Keratinocyte (primary cell): ENCODE measurements at regions not wholly inside any gene's neighbourhood (a gene's known extent, or its start where the extent isn't known, plus 50 kb on each side); places are given as distances from the start of the nearest gene placed in this dataset.

Source experiments
- EZH2 ChIP-seq: IDR thresholded peaks from one replicate; pipeline ENCODE4 v1.6.1; 2012; ENCODE audit warnings: inconsistent platforms, mild to moderate bottlenecking, low read length, moderate library complexity
- TF ChIP-seq, protein P1 (sequence below), 3 experiments: IDR thresholded peaks in 1 of 3; conservative IDR thresholded peaks in 1 of 3; optimal IDR thresholded peaks in 1 of 3; 2 replicates in 2 of 3; 3 replicates in 1 of 3; pipeline versions ENCODE3 to v1.5.1; 2011; ENCODE audit warnings: low read length in 3 of 3, mild to moderate bottlenecking in 3 of 3, moderate library complexity in 2 of 3, control low read depth in 1 of 3, inconsistent platforms in 1 of 3; ENCODE audit not compliant: insufficient read depth in 2 of 3; ENCODE audit errors: extremely low read depth in 1 of 3

DNA sequence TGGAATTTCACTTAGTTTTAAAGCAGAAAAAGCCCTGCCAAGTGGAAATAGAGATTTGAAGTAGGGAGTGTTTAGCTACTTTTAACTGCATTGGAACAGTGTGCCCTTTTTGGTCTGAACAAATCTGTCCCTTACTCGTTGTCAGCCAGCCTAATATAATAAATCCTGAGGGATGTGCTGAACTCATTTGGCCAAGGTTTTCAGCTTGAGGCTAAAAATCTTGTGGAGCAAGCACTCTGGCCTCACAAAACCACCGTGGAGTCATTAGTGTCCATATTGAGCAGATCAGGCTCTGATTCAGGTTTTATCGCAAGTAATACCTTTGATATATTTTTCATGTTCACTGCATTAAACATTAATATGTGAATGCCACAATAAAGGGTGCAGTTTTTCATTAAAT, 383.5 kb downstream of the FRK start:
- no peak for TF ChIP-seq EZH2
- TF ChIP-seq, protein P1, sequence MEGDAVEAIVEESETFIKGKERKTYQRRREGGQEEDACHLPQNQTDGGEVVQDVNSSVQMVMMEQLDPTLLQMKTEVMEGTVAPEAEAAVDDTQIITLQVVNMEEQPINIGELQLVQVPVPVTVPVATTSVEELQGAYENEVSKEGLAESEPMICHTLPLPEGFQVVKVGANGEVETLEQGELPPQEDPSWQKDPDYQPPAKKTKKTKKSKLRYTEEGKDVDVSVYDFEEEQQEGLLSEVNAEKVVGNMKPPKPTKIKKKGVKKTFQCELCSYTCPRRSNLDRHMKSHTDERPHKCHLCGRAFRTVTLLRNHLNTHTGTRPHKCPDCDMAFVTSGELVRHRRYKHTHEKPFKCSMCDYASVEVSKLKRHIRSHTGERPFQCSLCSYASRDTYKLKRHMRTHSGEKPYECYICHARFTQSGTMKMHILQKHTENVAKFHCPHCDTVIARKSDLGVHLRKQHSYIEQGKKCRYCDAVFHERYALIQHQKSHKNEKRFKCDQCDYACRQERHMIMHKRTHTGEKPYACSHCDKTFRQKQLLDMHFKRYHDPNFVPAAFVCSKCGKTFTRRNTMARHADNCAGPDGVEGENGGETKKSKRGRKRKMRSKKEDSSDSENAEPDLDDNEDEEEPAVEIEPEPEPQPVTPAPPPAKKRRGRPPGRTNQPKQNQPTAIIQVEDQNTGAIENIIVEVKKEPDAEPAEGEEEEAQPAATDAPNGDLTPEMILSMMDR (optimal IDR thresholded peaks at IDR 0.05 in 1 of 3, IDR thresholded peaks at IDR 0.05 in 1 of 3, conservative IDR thresholded peaks at IDR 0.05 in 1 of 3; ENCODE audit: extremely low read depth in 1 of 3, insufficient read depth in 2 of 3, low read length in 3 of 3), result no peak
